ENCODE measurements at regions not wholly inside any gene's neighbourhood (a gene's known extent, or its start where the extent isn't known, plus 50 kb on each side); places are given as distances from the start of the nearest gene placed in this dataset.

DNA sequence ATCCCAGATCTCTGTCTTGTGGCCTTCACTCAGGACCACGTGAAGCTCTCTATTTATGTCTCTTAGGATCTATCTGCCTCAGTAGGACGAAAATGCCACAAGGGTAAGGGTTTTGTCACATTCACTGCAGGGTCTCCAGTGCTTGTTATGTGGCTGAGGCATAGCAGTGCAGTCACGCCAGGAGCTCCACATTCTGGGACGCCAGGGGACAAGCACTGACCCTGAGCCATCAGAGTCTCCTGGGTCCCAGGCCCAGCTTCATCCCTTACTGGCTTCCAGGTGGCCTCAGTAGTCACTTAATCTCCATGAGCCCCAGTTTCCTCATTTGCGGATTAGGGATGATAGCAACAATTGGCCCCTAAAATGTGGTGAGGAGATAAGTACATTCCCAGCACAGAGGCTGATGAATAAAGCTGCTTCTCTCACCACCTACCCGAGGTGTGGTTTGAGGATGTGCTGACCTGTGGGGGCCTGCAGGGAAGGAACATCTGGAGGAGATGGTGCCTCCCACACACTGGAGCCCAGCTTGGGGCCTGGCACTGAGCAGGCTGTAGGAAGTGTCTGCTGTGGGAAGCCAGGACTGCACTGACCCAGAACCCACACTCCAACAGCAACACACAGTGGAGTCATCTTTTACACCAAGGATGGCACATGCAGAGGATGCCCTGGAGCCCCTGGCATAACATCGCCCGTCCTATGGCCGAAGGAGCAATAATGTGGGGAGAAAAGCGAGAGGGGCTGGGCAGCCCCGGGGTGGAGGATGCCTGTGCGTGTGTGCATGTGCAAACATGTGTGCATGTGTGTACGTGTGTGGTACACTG is 93.2 kb upstream of the IQSEC1 start:
- Histone ChIP-seq H3K9me3 (ENCODE audit: control insufficient read depth in 5 of 5, low read length in 5 of 5) (no peaks in the 10 kb centered on the region), H3K36me3 (ENCODE audit: control insufficient read depth in 5 of 5, insufficient read depth in 5 of 5, low read length in 5 of 5) (peaks cover 0 to 13% (median 0%) of the 10 kb centered on the region in 5 donors), H3K4me1 (ENCODE audit: control insufficient read depth in 5 of 5, insufficient read depth in 5 of 5, low read length in 5 of 5) (peaks cover 0 to 3% (median 0%) of the 10 kb centered on the region in 5 donors), H3K9ac (ENCODE audit: low read length in 5 of 5) (no peak overlapping the region), H3K27ac (ENCODE audit: low read depth, low read length) (no peak overlapping the region), H3K4me3 (ENCODE audit: low read depth in 1 of 5, low read length in 5 of 5) (no peak overlapping the region), H3K27me3 (ENCODE audit: control insufficient read depth in 5 of 5, insufficient read depth in 4 of 5, low read length in 5 of 5) (peaks cover 0 to 4% (median 0%) of the 10 kb centered on the region in 5 donors)

DNA sequence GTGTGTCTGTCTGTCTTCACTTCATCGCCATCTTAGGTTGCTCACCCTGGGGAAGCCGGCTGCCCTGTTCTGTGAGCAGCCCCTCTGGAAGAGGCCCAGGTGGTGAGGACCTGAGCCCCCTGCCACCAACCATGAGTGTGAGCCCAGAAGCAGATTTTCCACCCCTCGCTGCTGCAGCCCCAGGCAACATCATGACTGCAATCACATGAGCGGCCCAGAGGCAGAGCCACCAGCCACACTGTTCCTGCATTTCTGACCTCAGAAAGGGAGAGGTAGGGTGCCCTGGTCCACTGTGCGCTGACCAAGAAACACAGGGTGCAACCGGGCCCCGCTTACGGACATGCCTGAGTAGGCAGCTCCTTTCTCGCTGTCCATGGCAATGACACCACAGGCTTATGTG is 92.3 kb upstream of the IQSEC1 start:
- no peak overlapping the region for H3K9ac ChIP-seq (ENCODE audit: low read length in 5 of 5)
- peaks cover 0 to 13% (median 0%) of the 10 kb centered on the region in 5 donors for H3K36me3 ChIP-seq (ENCODE audit: control insufficient read depth in 5 of 5, insufficient read depth in 5 of 5, low read length in 5 of 5)
- H3K4me3 ChIP-seq (ENCODE audit: low read depth in 1 of 5, low read length in 5 of 5) = no peak overlapping the region
- H3K4me1 ChIP-seq (ENCODE audit: control insufficient read depth in 5 of 5, insufficient read depth in 5 of 5, low read length in 5 of 5) = peaks cover 0 to 3% (median 0%) of the 10 kb centered on the region in 5 donors
- peaks cover 0 to 4% (median 0%) of the 10 kb centered on the region in 5 donors for H3K27me3 ChIP-seq (ENCODE audit: control insufficient read depth in 5 of 5, insufficient read depth in 4 of 5, low read length in 5 of 5)
- H3K27ac ChIP-seq (ENCODE audit: low read depth, low read length) = no peak overlapping the region
- no peaks in the 10 kb centered on the region for H3K9me3 ChIP-seq (ENCODE audit: control insufficient read depth in 5 of 5, low read length in 5 of 5)

DNA sequence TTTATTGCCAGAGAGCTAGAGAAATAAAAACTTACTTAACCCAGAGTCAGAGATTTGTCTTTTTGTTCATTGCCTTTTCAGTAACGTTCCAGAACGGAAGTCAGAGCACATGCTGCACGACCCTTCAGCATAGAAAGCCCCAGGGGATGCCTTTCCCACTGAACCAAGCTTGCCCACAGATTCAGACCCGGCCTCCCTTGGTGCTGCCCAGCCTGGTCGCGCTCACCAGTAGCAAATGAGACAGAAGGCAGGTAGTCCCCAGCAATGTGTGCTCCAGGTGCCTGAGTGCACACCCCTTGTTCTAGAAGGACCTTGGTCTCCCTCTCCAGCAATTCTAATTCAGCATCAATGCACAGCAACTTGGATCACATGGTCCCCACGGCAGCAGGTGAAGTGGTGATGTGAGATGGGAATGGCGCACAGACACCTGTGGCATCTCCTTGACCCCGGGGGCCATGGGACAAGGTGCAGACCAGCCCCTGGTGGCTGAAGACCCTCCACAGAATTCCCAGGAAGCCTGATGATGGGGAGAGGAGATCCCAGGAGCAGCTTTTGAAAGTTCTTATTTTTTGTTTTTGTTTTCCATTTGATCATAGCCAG is 91.8 kb upstream of the IQSEC1 start:
- Histone ChIP-seq H3K9ac (ENCODE audit: low read length in 5 of 5) (no peak overlapping the region), H3K4me1 (ENCODE audit: control insufficient read depth in 5 of 5, insufficient read depth in 5 of 5, low read length in 5 of 5) (no peaks in the 10 kb centered on the region), H3K4me3 (ENCODE audit: low read depth in 1 of 5, low read length in 5 of 5) (no peak overlapping the region), H3K27me3 (ENCODE audit: control insufficient read depth in 5 of 5, insufficient read depth in 4 of 5, low read length in 5 of 5) (peaks cover 0 to 4% (median 0%) of the 10 kb centered on the region in 5 donors), H3K27ac (ENCODE audit: low read depth, low read length) (no peak overlapping the region), H3K36me3 (ENCODE audit: control insufficient read depth in 5 of 5, insufficient read depth in 5 of 5, low read length in 5 of 5) (peaks cover 0 to 13% (median 0%) of the 10 kb centered on the region in 5 donors), H3K9me3 (ENCODE audit: control insufficient read depth in 5 of 5, low read length in 5 of 5) (no peaks in the 10 kb centered on the region)

DNA sequence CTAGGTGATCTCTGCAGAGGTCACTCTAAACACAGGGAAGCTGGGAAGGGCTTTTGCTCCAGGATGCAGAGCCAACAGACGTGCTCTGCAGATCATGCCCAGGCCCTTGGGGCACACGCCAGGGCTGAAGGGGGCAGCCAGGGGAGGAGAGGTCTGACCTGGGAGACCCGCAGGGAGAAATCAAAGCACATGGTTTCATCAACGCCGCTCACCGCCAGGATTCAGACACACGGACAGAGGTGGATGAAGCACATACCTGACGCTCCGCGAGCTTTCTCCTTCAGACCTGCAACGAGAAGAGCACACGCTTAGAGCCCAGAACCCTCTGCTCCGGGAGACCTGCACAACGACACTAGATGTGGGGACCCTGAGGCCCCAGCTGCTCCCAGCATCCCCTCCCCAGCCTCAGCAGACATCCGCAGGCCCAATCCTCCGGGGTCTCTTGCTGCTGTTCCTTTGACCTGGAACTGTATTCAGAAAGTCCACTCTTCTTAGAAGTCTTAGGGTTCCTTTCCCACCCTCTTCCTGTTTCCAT is 90.7 kb upstream of the IQSEC1 start:
- no peak overlapping the region for H3K4me3 ChIP-seq (ENCODE audit: low read depth in 1 of 5, low read length in 5 of 5)
- no peaks in the 10 kb centered on the region for H3K4me1 ChIP-seq (ENCODE audit: control insufficient read depth in 5 of 5, insufficient read depth in 5 of 5, low read length in 5 of 5)
- H3K36me3 ChIP-seq (ENCODE audit: control insufficient read depth in 5 of 5, insufficient read depth in 5 of 5, low read length in 5 of 5) = peaks cover 0 to 13% (median 0%) of the 10 kb centered on the region in 5 donors
- no peaks in the 10 kb centered on the region for H3K9me3 ChIP-seq (ENCODE audit: control insufficient read depth in 5 of 5, low read length in 5 of 5)
- no peak overlapping the region for H3K27ac ChIP-seq (ENCODE audit: low read depth, low read length)
- H3K9ac ChIP-seq (ENCODE audit: low read length in 5 of 5) = no peak overlapping the region
- peaks cover 0 to 4% (median 0%) of the 10 kb centered on the region in 5 donors for H3K27me3 ChIP-seq (ENCODE audit: control insufficient read depth in 5 of 5, insufficient read depth in 4 of 5, low read length in 5 of 5)

DNA sequence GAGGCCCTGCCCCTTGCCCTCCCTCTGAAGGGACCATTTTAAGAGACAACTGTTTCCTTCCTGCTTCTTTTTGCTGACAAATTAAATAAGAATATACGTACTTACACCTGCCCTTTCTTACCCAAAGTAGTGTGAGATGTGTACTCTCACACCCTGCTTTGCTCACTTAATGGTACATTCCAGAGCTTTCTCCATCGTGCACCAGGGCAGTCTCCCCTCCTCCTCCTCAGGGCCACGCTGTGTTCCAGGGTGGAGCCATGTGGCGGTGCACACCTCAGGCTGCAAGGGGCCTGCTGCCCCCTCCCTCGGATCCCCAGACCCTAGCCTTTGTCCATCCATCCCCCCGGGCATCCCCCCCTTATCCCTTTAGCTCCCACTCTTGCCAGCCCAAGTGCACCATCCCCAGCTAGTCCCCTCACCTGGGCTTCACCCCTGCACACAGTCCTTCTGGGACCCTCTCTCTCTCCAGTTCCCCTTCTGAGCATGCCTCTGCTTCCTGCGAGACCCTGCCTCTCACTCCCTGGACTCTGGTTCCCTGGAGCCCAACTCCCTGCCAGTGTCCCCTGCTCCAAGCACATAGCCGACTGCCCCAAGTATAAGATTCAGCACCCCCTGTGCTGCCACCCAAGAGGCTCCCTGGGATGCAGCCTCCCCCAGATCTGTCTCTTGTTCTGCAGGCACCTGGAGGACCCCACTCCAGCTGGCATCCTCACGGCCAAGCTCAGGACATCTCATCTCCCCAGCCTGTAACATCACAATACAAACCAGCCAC is 89.5 kb upstream of the IQSEC1 start:
- no peak overlapping the region for H3K9ac ChIP-seq (ENCODE audit: low read length in 5 of 5)
- H3K9me3 ChIP-seq (ENCODE audit: control insufficient read depth in 5 of 5, low read length in 5 of 5) = no peaks in the 10 kb centered on the region
- no peaks in the 10 kb centered on the region for H3K4me1 ChIP-seq (ENCODE audit: control insufficient read depth in 5 of 5, insufficient read depth in 5 of 5, low read length in 5 of 5)
- peaks cover 0 to 4% (median 0%) of the 10 kb centered on the region in 5 donors for H3K27me3 ChIP-seq (ENCODE audit: control insufficient read depth in 5 of 5, insufficient read depth in 4 of 5, low read length in 5 of 5)
- H3K36me3 ChIP-seq (ENCODE audit: control insufficient read depth in 5 of 5, insufficient read depth in 5 of 5, low read length in 5 of 5) = peaks cover 0 to 13% (median 0%) of the 10 kb centered on the region in 5 donors
- no peak overlapping the region for H3K27ac ChIP-seq (ENCODE audit: low read depth, low read length)
- no peak overlapping the region for H3K4me3 ChIP-seq (ENCODE audit: low read depth in 1 of 5, low read length in 5 of 5)

DNA sequence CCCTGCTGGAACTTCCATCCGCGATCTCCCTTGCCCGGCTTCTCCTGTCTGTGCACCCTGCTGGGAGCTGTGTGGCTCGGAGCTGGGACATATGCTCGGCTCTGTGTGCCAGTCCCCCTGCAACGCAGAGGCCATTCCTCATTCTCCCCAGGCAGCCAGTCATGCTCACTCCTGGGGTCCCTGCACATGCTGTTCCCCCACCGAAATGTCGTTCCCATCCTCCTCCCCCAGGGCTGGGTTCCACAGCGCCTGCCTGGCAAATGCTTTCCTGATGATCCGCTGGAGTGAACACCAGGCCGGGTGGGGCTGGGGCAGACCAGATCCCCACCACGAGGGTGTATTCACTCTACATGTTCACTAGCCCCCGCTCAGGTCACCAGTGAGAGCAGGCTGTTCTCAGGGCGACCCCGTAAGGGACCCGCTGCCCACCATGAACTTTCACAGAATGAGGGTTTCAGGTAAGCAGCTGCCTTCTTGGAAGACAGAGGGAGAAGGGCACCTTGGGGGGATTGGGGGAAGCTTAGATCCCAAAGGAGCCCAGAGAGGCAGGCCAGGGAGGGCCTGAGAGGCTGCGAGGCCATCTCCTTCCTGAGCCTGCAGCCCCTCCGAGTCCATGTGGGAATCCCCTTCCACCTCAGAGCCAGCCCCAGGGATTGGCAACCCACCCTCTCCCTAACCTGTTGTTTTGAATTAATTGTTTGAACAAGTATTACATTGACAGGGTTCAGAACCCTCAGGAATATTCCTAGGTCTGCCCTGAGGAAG is 88.7 kb upstream of the IQSEC1 start:
- no peak overlapping the region for H3K27ac ChIP-seq (ENCODE audit: low read depth, low read length)
- peaks cover 0 to 4% (median 0%) of the 10 kb centered on the region in 5 donors for H3K27me3 ChIP-seq (ENCODE audit: control insufficient read depth in 5 of 5, insufficient read depth in 4 of 5, low read length in 5 of 5)
- no peak overlapping the region for H3K9ac ChIP-seq (ENCODE audit: low read length in 5 of 5)
- H3K36me3 ChIP-seq (ENCODE audit: control insufficient read depth in 5 of 5, insufficient read depth in 5 of 5, low read length in 5 of 5) = peaks cover 0 to 11% (median 0%) of the 10 kb centered on the region in 5 donors
- H3K4me3 ChIP-seq (ENCODE audit: low read depth in 1 of 5, low read length in 5 of 5) = no peak overlapping the region
- H3K9me3 ChIP-seq (ENCODE audit: control insufficient read depth in 5 of 5, low read length in 5 of 5) = no peaks in the 10 kb centered on the region
- H3K4me1 ChIP-seq (ENCODE audit: control insufficient read depth in 5 of 5, insufficient read depth in 5 of 5, low read length in 5 of 5) = no peaks in the 10 kb centered on the region

DNA sequence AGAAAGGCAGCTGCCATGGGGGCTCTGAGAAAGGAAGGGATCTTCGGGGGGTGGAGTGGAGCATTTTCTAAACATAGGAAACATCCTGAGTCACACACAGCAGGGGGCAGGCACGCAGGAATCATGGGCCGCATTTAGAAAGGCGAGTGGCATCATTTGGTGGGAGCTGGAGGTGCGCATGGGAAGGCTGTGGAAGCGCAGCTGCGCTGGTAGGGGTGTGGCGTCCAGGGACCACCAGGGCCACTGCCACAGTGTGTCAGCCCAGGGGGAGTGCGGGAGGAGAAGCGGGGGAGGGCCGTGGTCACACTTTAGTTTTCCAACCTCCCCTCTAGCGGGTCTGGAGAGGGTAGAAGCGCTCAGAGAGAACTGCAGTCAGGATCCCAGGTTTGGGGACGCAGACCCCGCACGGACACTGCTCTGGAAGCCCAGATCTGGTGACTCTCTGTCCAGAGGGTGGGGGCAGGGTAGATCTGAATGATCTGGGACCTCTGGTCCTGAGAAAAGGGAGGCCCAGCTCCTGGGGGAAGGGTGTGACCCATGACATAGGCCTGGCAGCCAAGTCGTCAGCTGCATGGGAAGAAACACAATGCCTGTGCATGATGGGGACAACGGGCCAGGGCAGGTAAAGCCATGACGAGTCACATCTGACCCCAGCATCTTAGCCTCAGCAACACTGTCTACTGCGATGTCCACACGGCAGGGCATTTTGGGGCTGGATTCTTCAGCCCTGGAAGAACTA is 88.0 kb upstream of the IQSEC1 start:
- H3K9me3 ChIP-seq (ENCODE audit: control insufficient read depth in 5 of 5, low read length in 5 of 5) = peaks cover 0 to 6% (median 6%) of the 10 kb centered on the region in 5 donors
- no peak overlapping the region for H3K27ac ChIP-seq (ENCODE audit: low read depth, low read length)
- H3K4me1 ChIP-seq (ENCODE audit: control insufficient read depth in 5 of 5, insufficient read depth in 5 of 5, low read length in 5 of 5) = no peaks in the 10 kb centered on the region
- H3K27me3 ChIP-seq (ENCODE audit: control insufficient read depth in 5 of 5, insufficient read depth in 4 of 5, low read length in 5 of 5) = peaks cover 0 to 4% (median 0%) of the 10 kb centered on the region in 5 donors
- H3K9ac ChIP-seq (ENCODE audit: low read length in 5 of 5) = no peak overlapping the region
- peaks cover 0 to 5% (median 0%) of the 10 kb centered on the region in 5 donors for H3K36me3 ChIP-seq (ENCODE audit: control insufficient read depth in 5 of 5, insufficient read depth in 5 of 5, low read length in 5 of 5)
- no peak overlapping the region for H3K4me3 ChIP-seq (ENCODE audit: low read depth in 1 of 5, low read length in 5 of 5)

DNA sequence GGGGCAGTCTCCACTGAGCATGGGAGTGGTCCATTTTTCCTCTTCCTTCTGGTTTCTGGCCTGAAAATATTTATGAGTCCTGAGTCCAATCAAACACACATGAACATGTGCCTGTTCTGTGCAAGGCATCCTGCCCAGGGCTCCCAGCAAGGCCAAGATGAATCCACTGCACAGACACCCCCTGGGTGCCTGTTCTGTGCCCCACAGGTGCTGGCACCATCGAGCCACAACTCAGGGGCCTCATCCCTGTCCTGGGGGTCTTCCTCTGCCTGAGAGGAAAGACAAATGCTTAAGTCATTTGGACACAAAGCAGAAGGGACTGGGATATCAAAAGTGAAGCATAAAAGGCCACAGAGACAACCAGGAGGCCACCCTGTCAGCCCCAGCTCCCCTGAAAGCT is 87.4 kb upstream of the IQSEC1 start:
- H3K9ac ChIP-seq (ENCODE audit: low read length in 5 of 5) = no peak overlapping the region

DNA sequence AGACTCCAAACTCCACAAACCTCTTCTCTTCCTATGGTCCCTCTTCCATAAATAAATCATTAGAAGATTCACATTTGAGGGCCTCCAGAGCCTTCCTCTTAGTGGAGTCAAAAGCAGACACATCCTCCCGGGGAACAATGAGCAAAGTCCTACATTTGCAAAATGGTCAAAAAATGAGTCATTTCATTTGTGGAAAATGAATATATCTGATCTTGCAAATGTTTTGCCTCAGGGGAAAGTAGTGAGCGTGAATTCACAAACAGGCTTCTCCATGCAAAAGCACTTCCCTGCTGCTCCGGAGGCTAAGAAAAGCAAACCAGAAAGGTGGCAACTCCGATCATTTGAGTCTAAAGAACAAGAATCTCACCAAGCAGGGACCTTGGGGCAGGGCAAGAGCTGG is 86.7 kb upstream of the IQSEC1 start:
- Histone ChIP-seq H3K9me3 (ENCODE audit: control insufficient read depth in 5 of 5, low read length in 5 of 5) (peaks cover 0 to 15% (median 13%) of the 10 kb centered on the region in 5 donors), H3K36me3 (ENCODE audit: control insufficient read depth in 5 of 5, insufficient read depth in 5 of 5, low read length in 5 of 5) (peaks cover 0 to 5% (median 0%) of the 10 kb centered on the region in 5 donors), H3K9ac (ENCODE audit: low read length in 5 of 5) (no peak overlapping the region), H3K27me3 (ENCODE audit: control insufficient read depth in 5 of 5, insufficient read depth in 4 of 5, low read length in 5 of 5) (peaks cover 0 to 4% (median 0%) of the 10 kb centered on the region in 5 donors), H3K4me3 (ENCODE audit: low read depth in 1 of 5, low read length in 5 of 5) (no peak overlapping the region), H3K27ac (ENCODE audit: low read depth, low read length) (no peak overlapping the region), H3K4me1 (ENCODE audit: control insufficient read depth in 5 of 5, insufficient read depth in 5 of 5, low read length in 5 of 5) (no peaks in the 10 kb centered on the region)

More for the DNA sequence above, 87.4 kb upstream of the IQSEC1 start:
- H3K9me3 ChIP-seq (ENCODE audit: control insufficient read depth in 5 of 5, low read length in 5 of 5) = peaks cover 0 to 11% (median 9%) of the 10 kb centered on the region in 5 donors
- H3K4me3 ChIP-seq (ENCODE audit: low read depth in 1 of 5, low read length in 5 of 5) = no peak overlapping the region
- no peak overlapping the region for H3K27ac ChIP-seq (ENCODE audit: low read depth, low read length)
- peaks cover 0 to 5% (median 0%) of the 10 kb centered on the region in 5 donors for H3K36me3 ChIP-seq (ENCODE audit: control insufficient read depth in 5 of 5, insufficient read depth in 5 of 5, low read length in 5 of 5)
- no peaks in the 10 kb centered on the region for H3K4me1 ChIP-seq (ENCODE audit: control insufficient read depth in 5 of 5, insufficient read depth in 5 of 5, low read length in 5 of 5)
- peaks cover 0 to 4% (median 0%) of the 10 kb centered on the region in 5 donors for H3K27me3 ChIP-seq (ENCODE audit: control insufficient read depth in 5 of 5, insufficient read depth in 4 of 5, low read length in 5 of 5)
